ENCODE measurements at regions not wholly inside any gene's neighbourhood (a gene's known extent, or its start where the extent isn't known, plus 50 kb on each side); places are given as distances from the start of the nearest gene placed in this dataset.

DNA sequence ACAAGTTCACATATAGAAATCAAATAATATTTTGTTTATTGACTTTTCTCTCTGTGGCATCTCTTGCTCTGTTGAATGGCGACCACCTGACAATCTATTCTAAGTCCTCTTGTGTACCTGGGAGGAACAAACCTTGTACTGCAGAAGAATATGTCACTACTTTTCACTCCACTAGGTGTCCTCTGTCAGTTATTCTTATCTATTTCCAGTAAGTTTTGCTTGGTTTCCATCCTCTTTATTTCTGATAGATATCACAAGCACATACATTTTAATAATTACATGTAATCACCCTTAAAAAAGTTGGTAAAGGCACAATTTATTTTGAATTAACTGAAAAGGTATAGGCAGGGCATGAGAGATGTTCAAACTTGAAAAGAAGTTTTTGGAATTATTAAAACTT, 238.4 kb downstream of the SNCA start:
- DNase-seq (ENCODE audit: low read depth): no peak

DNA sequence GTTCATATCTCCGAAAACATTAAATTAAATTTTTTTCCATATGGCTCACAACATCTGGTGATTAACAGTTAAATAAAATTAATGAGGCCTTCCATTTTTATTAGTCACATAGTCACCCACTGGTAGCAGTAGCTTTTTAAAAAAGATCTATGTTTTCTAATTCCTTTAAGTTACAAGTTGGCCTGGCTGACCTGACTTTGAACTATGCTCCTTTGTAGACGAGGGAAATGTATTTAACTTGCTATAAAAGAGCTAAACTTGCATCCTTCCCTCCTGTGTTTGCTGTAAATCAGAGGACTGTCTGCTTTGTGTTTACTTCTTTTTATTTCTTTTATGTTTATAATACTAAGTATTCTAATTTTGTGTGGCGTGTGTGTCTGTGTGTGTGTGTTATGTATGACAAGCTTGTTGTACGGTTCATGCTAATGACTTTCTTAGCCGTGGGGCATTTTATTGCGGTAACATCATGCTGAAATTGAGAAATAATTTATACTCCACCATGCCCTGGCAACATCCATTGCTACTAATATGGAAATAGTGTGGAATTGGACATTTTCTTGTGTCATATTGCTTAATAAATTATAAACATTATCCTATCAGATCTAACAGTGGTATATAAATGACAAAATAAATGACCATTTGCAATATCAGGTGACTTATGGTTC, 241.7 kb downstream of the SNCA start:
- DNase-seq (ENCODE audit: low read depth): no peak

DNA sequence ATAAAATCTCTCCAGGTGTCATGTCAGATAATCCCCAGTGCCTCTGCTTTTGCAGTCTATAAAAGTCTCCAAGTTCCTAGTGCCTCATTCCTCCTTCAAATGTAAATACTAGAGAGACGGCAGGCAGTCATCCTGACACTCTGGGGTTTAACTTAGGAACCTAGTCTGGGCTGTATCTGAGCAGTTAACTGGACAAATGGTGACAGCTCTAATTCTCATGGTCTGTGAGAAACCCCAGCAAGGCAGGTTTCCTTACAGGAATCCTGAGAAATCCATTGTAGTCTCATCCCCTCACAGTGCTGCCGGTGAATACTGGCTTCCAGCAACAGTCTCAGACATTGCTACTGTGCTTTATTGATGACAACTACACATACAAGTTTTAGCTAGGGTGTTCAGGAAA, 246.8 kb downstream of the SNCA start:
- no peak for DNase-seq (ENCODE audit: low read depth)

DNA sequence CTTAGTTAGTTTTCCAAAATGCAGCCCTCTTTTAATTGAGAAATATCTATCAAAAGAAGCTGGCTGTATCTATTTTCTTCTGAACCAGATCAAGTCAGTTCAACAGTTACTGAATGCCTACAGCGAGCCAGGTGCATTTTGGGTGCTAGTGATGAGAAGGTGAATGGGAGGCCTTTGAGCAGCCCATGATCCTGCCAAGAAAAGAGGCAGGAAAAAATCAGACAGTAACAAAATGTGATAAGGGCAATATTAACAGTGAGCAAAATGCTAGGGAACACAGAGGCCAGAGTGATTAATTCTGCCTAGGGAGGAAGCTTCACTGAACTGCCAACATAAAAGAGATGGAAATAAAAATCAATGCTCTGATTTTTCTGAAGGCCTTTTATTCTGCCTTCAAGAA, 248.5 kb downstream of the SNCA start:
- DNase-seq (ENCODE audit: low read depth): no peak

DNA sequence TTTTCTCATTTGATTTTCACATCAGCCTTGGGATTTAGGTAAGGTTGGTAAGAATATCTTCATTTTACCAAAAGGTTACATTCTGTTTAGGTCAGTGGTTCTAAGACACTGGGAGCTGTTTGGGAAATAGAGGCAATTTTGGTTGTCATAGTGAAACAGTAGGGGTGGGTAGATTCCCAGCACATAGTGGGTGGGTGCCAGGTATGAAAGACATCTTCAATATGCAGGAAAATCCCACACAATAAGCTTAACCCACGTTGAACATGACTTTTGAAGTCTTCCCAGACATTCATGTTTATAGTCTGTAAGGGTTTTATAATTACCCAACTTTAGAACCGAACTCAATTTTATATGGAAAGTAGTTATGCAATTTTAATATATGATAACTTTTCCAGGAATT, 249.6 kb downstream of the SNCA start:
- no peak for DNase-seq (ENCODE audit: low read depth)

DNA sequence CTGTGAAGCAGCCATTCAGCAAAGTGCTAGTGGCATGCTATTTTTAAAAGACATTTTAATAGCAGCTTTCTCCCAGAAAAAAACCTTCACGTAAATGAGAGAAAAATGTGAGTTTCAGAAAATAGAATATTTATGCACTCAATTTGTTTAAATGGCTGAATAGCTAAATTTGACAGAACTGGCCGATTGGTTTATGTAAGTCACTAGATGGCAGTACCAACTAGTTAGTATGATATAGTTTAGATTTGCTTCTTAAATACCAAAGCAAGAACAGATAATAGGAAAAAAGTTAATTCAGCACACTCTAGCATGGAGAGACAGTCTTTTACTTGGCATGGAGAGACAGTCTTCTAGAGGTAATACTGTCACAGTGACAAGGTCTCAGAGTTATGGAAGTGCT, 250.1 kb downstream of the SNCA start:
- DNase-seq (ENCODE audit: low read depth): no peak

DNA sequence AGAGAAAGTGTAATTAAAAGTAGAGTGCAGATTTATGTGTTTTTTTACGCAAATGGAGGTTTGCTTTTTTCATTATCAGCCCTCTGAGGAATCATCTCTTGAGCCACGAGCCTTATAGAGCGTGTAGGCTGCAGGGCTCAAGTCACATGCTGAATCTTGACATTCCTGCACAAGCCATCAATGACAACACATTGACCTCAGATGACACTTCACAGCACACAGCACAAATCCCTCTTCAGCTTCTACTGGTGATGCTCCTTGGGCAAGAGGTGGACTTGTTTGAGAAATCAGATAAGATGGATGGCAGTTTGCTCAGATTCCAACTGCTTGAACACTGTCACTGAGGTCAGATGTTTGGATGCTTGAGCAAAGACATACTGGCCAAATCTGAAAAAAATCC, 250.6 kb downstream of the SNCA start:
- DNase-seq (ENCODE audit: low read depth): no peak

DNA sequence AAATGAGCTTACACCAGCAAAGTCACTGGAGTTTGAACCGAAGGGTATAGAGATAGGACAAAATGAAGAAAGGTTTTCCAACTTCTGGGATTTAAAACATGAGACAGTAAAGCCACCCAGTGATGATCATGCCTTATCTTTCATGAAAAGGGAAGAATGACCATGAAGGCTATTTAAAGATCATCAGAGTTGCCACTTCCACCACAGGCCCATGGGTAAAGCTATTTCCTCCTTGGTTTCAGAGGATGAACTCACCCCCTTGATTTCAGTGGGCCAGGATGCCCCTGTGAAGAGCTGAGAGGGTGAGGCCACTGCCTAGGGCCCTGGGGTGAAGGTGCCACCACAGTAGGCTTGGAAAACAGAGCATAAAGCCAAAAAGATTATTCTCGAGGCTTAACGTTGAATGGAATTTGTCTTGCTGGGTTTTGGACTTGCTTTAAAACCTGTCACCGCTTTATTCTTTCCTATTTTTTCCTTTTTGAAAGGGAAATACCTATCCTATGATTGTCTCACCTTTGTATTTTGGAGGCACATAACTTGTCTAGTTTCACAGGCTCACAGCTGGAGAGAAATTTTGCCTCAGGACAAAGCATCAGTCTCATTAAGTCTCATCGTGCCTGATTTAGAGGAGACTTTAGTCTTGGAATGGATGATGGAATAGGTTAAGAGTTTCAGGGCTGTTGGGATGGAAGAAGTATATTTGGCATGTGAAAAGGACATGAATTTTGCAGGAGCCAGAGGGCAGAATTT, 254.0 kb downstream of the SNCA start:
- no peak for DNase-seq (ENCODE audit: low read depth)

DNA sequence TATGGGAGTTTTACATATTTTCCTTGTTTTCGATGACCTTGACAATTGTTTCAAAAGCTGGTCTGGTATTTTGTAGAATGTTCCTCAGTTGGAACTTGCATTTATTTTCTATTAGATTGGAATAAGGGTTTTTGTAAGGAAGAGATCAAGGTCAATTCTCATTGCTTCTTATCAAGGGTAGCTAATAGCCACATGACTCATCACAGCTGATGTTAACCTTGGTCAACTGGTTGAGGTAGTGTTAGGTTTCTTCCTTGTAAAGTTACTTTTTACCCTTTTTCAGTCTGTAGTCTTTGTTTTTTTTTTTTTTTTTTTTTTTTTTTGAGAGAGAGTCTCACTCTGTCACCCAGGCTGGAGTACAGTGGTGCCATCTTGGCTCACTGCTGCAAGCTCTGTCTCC, 257.2 kb downstream of the SNCA start:
- no peak for DNase-seq (ENCODE audit: low read depth)

DNA sequence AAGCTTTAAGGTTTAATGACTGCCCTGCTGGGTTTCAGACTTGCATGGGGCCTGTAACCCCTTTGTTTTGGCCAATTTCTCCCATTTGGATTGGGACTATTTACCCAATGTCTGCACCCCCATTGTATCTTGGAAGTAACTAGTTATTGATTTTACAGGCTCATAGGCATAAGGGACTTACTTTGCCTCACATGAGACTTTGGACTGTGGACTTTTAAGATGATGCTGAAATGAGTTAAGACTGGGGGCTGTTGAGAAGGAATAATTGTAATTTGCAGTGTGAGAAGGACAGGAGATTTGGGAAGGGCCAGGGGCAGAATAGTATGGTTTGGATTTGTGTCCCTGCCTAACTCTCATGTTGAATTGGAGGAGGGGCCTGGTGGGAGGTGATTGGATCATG, 260.7 kb downstream of the SNCA start:
- no peak for DNase-seq (ENCODE audit: low read depth)

DNA sequence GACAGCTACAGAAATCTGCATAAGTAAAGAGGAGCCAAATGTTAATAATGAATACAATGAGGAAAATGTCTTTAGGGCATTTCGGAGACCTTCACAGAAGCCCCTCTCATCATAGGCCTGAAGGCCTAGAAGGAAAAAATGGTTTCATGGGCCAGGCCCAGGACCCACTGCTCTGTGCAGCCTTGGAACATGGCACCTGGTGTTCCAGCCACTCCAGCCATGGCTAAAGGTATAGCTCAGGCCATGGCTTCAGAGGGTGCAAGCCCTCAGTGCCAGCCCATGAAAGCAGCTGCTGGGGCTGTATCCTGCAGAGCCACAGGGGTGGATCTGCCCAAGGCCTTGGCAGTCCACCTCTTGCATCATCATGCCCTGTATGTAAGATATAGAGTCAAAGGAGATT, 261.1 kb downstream of the SNCA start:
- DNase-seq (ENCODE audit: low read depth): no peak

DNA sequence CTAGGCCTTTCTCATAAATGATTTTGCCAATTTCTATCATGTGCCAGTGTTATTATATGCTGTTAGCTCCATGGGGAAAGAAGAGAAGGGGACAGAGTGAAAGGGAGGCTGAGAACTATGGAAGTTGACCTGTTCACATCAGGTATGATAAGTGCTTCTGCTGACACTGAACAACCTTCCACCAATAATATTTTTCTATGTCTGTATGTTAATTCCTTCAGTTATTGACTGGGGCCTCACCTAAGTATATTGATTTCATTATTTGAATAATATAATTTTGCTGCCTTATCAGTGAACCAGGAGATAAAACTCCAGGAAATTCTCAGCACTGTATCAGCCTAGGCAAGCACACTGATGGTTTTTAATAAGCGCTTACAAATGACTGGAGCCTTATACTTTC, 262.8 kb downstream of the SNCA start:
- DNase-seq (ENCODE audit: low read depth): no peak

DNA sequence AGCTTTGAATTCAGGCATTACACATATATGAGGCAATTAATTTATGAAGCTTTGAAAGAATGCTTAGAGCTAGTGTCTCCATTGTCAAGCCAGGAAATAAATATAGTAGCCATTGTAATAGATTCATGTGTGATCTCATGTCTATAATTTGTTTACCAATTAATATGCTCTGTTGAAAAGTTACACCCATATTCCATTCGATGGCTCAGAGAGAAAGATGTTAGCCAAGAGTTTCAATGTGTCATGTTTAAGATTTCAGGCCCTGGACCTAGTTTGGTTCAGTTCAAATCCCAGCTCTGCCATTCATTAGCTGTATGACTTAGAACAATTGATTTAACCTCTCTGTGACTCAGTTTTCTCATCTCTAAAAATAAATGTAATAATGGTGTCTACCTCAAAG, 263.3 kb downstream of the SNCA start:
- DNase-seq (ENCODE audit: low read depth): no peak

DNA sequence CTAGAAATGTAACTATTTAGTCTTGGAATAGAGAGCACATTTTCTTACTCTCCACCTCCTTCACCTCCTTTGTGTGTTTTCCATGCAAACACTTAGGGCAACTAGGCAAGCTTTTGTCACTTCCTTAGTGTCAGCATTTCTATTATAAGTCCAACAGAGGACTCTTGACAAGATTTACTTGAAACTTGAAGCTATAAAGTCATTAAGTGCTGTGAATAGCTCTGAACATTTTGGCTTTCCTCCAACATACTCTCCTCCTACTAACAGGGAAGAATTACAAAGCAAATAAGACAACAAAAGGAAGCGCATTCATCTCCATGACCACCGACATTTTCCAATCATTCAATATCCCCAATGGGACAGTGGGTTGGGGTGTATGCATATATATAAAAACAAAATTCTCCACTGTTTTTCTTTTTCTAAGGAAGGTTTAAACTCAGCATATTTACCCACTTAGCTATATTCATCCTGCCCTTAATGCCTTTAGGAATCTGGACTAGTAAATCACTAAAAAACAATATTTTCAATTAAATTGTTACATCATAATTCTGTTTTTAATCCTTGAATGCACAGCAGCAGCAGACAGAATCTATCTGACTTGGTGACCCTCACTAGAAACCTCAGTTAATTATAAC, 264.6 kb downstream of the SNCA start:
- DNase-seq (ENCODE audit: low read depth): no peak

DNA sequence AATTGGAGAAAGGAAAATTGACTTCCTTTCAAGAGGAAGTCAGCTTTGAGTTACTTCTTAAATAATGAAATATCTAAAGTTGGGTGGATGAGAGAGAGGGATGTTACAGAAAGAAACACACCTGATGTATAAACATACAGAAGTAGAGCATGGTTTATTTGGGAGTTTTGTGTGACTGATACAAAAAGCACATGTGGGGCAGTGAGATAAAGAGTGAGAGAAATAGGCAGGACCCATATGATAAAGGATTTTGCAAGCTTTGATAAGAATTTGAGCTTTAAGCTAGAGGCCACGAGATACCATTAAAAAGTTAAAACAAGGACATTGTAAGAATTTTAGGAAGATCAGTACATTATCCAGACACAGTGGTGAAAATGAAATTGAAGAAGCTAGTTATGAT, 263.3 kb upstream of the GPRIN3 start:
- no peak for DNase-seq (ENCODE audit: low read depth)

DNA sequence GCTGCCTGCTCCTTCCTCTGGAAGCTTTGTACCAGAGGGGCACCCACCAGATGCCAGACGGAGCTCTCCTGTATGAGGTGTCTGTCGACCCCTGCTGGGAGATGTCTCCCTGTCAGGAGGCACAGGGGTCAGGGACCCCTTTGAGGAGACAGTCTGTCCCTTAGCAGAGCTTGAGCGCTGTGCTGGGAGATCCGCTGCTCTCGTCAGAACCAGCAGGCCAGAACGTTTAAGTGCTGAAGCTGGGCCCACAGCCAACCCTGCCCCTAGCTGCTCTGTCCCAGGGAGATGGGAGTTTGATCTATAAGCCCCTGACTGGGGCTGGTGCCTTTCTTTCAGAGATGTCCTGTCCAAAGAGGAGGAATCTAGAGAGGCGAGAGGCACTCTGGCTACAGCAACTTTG, 260.3 kb upstream of the GPRIN3 start:
- no peak for DNase-seq (ENCODE audit: low read depth)

DNA sequence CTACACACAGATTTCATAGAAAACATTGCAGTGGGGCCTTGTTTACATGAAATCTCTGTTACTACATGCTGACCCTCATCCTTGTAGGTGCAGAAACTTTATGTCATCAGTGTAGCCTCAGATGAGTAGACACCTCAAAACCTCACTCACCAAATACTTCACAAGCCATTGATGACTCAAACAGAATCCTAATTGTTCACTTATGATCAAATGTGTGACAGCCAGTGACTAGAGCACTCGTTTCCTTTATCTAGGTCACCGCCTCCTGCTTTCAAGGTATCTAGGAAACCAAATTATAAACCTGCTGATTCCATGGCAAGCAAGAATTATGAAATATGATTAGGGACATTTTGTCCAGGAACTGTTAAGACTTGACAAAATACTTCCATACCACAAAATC, 255.8 kb upstream of the GPRIN3 start:
- no peak for DNase-seq (ENCODE audit: low read depth)

DNA sequence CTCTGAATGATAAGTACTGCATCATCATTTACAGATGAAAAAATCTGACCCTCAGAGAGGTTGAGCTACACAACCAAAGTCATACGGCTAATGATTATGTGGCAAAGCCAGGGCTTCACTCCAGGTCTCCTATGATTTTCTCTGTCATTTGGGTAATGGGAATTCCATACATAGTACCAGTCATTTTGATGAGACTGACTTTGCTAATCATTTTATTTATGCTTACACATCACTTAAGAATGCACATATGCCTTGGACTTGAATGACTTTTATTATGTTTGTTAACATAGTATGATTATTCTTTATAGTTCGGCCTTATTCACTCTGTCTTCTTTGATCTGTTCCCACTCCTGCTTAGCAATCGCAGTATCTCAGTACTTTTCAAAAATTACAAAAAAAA, 255.1 kb upstream of the GPRIN3 start:
- DNase-seq (ENCODE audit: low read depth): no peak

DNA sequence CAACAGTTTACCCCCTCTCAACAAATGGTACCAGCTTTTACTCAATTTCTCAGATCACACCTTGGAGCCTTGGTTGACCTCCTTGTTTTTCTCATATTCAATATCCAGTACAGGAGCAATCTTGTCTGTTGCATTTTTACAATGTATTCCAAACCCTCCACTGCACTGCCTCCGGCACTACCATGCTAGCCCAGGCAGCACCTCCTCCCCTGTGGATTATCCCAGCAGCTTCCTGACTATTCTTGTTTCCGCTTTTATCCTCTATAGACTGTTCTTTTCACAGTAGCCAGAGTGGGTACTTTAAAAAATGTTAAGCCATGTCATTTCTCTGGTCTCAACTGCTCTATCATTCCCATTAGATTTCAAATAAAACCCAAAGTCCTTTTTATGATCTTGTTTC, 253.4 kb upstream of the GPRIN3 start:
- DNase-seq (ENCODE audit: low read depth): no peak

DNA sequence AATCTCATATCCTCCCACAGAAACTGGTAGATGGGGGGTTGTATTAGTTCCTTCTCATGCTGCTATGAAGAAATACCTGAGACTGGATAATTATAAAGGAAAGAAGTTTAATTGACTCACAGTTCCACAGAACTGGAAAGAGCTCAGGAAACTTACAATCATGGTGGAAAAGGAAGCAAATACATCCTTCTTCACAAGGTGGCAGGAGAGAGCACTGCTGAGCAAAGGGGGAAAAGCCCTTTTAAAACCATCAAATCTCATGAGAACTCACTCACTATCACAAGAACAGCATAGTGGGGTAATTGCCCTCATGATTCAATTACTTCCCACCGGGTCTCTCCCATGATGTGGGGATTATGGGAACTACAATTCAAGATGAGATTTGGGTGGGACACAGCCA, 250.5 kb upstream of the GPRIN3 start:
- no peak for DNase-seq (ENCODE audit: low read depth)

DNA sequence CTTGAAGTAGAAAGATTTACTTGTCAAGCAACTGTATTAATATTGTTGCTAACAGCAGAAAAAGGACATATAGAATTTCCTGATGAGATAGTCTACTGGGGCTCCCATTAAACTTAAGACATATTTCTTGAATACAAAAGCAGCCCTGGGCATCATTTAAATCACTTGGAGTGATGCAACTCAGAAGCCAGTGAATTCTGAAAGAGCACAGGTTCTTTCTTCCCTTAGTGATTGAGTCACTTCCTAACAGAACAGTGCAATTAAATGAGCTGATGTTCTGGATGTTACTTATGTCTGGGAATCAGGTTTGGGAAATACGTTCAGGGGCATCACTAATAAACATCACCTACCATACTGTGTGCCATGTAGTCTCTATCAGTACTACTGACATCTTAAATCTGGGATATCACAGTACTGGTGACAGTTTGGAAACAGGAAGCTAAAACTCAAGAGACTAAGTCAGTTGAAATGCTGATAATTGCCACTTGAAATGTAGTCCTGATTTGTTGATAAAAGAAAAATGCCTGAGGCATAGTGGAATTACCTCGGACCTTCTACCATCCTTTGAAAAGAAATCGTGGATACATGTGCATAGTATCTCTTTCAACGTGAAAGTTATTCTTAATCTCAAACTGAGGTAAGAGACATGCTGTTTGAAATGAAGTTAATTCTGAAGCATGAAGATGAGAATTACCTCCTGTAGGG, 249.2 kb upstream of the GPRIN3 start:
- DNase-seq (ENCODE audit: low read depth): no peak

DNA sequence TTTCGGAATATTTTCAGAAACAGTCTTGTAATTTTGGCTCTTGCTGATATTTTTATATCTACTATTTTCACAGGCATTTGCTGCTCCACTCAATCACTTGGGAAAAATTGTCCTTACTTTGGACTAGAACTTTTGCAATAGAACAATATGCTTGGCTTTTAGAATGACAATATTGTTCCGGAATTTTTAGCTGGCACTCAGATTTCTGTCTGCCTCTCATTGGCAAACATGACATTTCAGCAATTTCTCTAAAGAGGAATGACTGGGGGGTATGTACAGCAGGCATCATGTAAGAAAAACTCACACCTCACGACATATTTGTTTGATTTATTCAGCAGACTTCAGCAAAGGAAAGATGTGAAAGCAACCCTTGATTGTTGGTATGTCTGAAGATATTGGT, 243.6 kb upstream of the GPRIN3 start:
- DNase-seq (ENCODE audit: low read depth): no peak

DNA sequence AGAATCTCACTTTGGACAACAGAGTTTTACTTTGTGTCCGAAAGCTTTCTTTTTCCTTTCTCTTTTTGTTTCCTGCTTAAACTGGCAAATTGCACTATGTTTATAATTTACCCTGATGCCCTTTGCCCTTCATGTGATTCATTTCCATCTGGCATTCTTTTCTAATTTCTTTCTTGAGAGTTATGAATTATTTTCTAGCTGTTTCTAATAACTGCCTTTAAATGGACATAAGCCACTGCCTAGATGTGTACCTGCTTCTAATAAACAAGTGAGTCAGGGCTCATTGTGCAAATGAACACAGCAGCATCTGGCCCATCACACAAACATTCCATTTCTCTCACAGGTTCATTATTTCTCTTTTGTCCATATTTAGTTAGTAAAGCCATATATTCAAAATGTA, 242.3 kb upstream of the GPRIN3 start:
- no peak for DNase-seq (ENCODE audit: low read depth)

Measured in activated T-cell treated with anti-CD3 and anti-CD28 coated beads for 48 hours (primary cell).